ENCODE measurements at regions not wholly inside any gene's neighbourhood (a gene's known extent, or its start where the extent isn't known, plus 50 kb on each side); places are given as distances from the start of the nearest gene placed in this dataset.

DNA sequence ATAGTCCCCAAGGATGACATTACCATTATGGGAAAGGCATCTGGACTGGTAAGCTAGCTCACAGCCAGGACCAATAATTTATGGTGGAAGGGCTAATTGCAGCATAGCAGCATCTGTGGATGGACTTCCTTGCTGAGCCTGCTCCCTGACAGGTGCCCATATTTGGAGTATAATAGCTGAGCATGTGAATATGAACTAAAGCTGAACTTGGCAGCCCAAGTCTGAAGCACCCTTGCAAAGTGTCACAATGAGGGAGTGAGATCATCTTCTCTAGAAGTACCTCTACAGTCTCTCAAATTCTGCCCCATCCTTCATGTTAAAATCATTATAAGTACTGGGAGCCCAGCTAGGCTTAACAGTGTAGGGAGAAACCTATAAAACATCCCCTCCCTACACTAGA lies 128.2 kb upstream of the INPP4B start:
- DNase-seq: no peak

GRCh38 chr4:142975618-142976017 lies 129.5 kb upstream of the INPP4B start:
- DNase-seq: no peak

- DNase-seq: no peak
Observed at GRCh38 chr4:142976482-142976881, 130.4 kb upstream of the INPP4B start.

GRCh38 chr4:142977182-142977581 lies 131.1 kb upstream of the INPP4B start:
- no peak for DNase-seq

GRCh38 chr4:142983065-142983464 lies 137.0 kb upstream of the INPP4B start:
- no peak for DNase-seq

DNA sequence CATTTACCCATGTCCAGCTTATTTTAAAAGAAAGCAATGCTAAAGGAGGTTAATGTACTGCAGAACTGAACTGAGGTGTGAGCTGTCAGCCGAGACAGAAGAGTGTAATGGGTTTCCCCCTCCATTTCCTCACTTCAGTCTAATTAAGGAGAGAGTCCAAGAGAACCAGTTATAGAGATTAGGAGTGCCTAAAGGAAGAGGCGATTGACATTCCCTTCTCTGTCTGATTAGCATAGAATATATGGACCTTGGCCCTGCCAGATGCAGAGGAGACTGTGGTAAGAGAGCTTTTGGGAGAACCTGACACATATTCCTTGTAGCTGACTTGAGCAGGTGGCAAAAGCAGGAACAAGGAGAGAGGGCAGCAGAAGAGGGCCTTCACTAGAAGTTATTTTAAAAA lies 137.5 kb upstream of the INPP4B start:
- DNase-seq: no peak

DNA sequence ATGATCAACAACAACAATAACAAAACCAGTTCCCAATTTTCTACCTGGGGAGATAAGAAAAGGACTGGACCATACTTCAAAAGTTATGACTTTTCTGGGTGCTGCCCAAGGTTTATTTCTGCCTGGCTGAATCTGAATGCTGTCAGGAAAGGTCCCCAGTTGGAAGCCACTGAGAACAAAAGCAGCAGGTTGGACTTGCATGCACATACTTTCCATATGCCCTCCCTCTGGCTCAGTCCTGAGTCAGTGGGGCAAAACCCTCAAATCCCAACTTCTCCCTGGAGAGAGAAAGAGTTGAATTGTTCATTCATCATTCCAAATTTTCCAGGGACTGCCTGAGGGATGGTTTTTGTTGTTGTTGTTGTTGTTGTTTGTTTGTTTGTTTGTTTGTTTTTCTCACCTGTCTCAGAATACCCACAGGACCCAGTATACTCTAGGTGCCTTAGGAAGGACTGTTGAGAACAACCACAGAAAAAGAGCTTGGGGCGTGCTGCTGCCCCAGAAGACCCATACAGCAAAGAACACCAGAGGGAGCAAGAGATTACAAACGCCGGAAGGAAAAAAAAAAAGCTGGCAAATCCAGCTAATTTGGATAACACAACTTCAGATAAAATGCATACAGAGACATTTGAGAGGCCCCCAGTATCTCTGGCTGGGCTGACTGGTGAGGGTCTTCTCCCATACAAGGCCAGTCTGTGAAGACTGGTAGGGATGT lies 138.9 kb upstream of the INPP4B start:
- DNase-seq: no peak

DNA sequence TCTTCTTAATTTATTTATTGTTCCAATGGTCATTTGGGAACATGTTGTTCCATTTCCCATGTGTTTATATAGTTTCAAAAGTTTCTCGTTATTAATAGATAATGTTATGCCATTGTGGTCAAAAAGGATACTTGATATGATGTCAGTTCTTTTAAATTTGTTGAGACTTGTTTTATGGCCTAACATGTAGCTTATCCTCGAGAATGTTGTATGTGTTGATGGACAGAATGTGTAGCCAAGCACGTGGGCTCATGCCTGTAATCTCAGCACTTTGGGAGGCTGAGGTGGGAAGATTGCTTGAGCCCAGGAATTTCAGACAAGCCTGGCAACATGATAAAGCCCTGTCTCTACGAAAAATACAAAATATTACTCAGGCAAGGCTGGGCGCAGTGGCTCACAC lies 168.5 kb upstream of the USP38 start:
- no peak for DNase-seq

GRCh38 chr4:143017210-143017609 lies 167.5 kb upstream of the USP38 start:
- DNase-seq: no peak

- DNase-seq: no peak
Observed at GRCh38 chr4:143019351-143019750, 165.4 kb upstream of the USP38 start.

- no peak for DNase-seq
Observed at GRCh38 chr4:143021384-143021783, 163.3 kb upstream of the USP38 start.

- no peak for DNase-seq
Observed at GRCh38 chr4:143023239-143023918, 161.3 kb upstream of the USP38 start.

GRCh38 chr4:143025081-143025704 lies 159.5 kb upstream of the USP38 start:
- DNase-seq: no peak

GRCh38 chr4:143026459-143027170 lies 158.1 kb upstream of the USP38 start:
- no peak for DNase-seq

DNA sequence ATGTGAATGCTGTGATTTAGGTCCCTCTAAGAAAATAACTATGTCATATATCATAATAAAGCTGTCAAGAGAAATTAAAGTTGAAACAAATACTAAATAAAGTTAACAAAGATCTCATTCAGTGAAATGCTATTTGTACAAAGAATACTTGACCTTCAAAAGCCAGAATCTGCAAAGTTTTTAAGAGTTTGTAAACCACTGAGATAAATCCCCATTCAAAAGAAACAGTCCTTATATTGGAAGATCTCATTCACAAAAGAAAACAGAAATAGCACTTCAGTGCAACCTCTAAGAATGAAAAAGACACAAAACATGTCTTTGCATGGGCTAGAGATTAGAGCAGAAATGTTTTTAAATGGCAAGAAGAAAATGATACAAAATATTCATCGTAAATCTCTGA lies 149.1 kb upstream of the USP38 start:
- no peak for DNase-seq

DNA sequence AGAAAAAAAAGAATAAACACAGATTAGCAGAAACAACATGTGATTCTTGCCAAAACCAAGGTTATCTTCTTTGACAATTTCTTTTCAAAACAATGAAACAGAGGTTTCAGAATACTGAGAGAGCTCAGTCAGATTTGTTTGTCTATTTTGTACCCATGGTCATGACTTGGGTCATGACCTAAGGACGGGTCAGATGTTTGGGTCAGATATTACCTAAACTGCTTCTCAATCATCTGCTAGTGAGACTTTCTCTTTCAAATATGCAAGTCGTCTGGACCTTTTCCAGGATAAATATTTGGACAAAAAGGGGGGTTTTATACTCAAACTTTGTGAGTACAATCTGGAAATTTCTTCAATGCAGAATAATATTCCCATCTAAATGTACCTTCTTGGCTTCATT lies 148.3 kb upstream of the USP38 start:
- no peak for DNase-seq

DNA sequence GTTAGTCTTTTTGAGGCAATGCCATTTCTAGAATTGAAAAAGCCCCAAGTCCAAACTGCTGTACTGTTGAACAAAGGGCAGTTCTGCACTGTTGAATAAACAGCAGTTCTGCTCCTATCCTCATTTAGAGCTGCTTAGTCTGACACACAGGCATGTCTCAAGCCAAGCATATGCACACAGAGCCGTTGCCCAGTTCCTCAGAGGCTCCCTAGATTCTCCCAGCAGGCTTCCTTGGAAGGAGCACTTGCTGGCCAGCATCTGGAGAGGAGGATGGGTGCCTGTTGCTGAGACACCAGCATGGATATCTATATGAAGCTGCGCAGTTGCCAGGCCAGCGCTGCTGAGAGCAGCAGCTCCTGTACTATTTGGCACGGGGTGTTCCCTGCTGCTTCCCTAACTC lies 138.3 kb upstream of the USP38 start:
- no peak for DNase-seq

DNA sequence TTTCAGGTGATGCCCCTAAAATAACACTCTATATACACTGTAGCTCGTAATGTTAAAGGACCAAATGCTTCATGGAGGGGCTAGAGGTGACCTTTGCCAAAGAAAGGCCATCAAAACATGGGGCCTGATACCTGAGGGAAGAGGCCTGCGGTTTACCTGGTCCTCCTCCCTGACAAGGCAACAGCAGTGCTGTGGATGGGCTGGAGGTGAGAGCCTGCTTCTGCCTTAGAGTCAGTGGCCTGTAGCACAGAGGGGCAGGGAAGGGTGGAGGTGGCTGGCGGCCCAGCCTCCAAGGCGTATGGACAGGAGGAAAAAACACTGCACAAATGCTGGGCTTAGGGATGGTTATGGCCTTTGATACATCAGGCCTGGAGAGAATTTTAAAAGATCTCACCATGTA lies 137.8 kb upstream of the USP38 start:
- no peak for DNase-seq

DNA sequence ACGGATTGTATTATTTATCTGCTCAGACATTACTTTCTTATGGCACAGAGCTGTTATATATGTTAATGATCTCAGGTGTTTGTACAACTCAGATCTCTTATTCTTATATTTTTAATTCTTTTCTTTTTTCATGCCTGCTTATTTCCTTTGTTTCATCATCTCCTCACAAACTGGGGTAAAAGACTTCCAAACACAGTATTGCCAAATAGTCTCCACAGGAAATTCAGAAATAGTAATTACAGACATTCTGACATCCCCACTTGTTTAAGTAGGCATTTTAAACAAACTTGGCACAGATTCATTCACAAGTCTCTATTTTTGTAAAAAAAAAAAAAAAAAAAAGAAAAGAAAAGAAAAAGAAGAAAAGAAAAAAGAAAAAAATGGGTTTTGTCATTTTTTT lies 129.7 kb upstream of the USP38 start:
- no peak for DNase-seq

- no peak for DNase-seq
Observed at GRCh38 chr4:143055997-143056396, 128.7 kb upstream of the USP38 start.

GRCh38 chr4:143071351-143071750 lies 113.4 kb upstream of the USP38 start:
- DNase-seq: no peak

- no peak for DNase-seq
Observed at GRCh38 chr4:143076723-143077122, 108.0 kb upstream of the USP38 start.

GRCh38 chr4:143082701-143083100 lies 102.0 kb upstream of the USP38 start:
- no peak for DNase-seq

Data from retina (tissue), 1 donor.